GM12865 (cell line): ENCODE measurements at regions not wholly inside any gene's neighbourhood (a gene's known extent, or its start where the extent isn't known, plus 50 kb on each side); places are given as distances from the start of the nearest gene placed in this dataset.
A peak's percentile ranks its signal among the peaks of the same experiment; 100 is the strongest.
"Not testable (repeated sequence)": the region's sequence is repeated elsewhere in the genome, so short reads cannot be mapped to it uniquely, and the experiment has no call there.

Experiments
- DNase-seq: peaks from one replicate; pipeline ENCODE4 v3.0.0; 2010; ENCODE audit warnings: low read depth
- H3K4me3 ChIP-seq: 2 replicates; pipeline ENCODE4 v1.5.1; 2011; ENCODE audit warnings: mild to moderate bottlenecking, low read depth, low read length, control low read depth
- TF ChIP-seq, protein P1 (sequence below): IDR thresholded peaks from 2 replicates; pipeline ENCODE4 v1.5.1; 2011; ENCODE audit warnings: low read length, control low read depth, low read depth, inconsistent platforms; ENCODE audit not compliant: insufficient read depth; ENCODE audit errors: missing control alignments

DNA sequence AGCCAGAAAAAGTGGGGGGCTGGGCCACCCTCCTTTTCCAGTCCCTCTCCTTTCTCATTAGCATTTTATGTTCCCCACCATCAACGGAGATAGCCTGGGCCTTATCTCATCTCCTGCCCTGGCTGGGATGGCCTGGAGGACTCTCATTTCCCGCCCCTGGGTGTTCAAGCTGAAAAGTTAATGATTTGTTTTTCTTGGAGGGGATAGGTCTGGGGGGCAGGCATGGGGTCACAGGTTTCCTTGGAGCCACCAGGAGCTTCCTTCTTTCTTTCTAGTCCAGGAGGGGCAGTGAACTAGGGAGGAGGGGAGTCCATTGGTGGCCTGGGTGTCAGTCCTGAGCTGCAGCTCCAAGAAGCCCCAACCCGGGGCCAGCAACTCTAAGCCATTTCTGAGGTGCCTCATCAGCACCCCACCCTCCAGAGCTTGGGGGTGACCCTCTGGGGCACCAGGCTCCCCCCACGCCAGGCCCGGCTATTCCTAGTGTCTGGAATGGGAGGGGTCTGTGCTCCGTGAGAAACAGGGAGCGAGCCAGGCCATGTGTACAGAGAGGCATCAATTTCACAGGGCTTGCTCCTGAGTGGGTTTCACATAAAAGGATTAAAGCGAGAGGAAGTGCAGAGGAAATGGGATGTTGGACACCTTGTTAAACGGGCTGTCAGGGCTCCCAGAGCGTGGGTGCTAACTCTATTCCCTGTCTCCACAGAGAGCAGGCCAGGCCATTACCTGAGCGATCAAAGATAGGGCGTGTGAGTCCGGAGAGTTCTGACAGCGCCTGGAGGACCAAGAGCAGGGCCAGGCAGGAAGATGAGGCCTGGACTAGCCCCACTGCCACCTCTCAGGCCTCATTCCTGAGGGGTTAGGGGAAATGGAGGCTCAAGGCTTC lies 90.6 kb upstream of the LHX1 start:
- TF ChIP-seq, protein P1, sequence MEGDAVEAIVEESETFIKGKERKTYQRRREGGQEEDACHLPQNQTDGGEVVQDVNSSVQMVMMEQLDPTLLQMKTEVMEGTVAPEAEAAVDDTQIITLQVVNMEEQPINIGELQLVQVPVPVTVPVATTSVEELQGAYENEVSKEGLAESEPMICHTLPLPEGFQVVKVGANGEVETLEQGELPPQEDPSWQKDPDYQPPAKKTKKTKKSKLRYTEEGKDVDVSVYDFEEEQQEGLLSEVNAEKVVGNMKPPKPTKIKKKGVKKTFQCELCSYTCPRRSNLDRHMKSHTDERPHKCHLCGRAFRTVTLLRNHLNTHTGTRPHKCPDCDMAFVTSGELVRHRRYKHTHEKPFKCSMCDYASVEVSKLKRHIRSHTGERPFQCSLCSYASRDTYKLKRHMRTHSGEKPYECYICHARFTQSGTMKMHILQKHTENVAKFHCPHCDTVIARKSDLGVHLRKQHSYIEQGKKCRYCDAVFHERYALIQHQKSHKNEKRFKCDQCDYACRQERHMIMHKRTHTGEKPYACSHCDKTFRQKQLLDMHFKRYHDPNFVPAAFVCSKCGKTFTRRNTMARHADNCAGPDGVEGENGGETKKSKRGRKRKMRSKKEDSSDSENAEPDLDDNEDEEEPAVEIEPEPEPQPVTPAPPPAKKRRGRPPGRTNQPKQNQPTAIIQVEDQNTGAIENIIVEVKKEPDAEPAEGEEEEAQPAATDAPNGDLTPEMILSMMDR, result no peak
- no peak for DNase-seq
- H3K4me3 ChIP-seq, result no peak overlapping the region

DNA sequence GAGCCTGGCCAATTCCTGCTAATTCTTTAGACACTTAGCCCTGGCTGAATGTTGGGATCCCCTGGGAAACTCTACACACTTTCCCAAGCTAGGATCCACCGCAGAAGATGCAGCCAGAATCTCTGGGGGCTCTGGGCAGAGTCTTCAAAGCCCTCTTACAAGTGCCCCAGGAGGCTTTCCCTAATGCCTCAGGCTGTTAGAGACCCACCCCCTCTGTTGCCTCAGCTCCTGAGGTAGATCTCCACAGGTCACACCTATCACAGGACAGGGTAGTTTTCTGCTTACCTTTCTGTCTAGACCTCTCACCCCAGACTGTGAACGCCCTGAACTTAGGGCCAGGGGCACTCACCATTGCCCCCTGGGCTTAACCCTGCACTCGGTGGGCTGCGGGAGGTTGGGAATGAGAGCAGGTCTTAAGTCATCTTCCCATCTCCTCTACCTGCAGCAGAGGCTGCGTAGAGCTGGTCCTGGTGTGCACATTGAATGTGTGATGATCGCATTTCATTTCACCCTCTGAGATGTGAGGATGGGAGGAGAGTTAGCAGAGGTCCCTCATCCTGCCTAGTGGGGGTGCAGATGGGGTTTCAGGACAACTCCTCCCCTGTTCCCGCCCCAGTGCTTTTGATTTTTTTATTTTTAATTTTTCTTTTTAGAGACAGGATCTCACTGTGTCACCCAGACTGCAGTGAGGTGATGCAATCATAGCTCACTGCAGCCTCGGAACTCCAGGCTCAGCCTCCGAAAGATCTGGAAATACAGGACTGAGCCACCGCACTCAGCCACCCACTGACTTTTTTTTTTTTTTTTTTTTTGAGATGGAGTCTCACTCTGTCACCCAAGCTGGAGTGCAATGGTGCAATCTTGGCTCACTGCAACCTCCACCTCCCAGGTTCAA lies 89.0 kb upstream of the LHX1 start:
- H3K4me3 ChIP-seq, result no peak overlapping the region
- TF ChIP-seq, protein P1, result no peak
- DNase-seq, result no peak

DNA sequence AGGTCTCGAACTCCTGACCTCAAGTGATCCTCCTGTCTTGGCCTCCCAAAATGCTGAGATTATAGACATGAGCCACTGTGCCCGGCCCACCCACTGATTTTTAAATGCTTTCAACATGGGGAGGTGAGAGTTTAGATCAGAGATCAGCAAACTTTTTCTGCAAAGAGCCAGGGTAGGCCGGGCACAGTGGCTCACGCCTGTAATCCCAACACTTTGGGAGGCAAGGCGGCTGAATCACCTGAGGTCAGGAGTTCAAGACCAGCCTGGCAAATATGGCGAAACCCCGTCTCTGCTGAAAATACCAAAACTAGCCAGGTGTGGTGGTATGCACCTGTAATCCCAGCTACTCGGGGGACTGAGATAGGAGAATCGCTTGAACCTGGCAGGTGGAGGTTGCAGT lies 88.3 kb upstream of the LHX1 start:
- not testable (repeated sequence) for H3K4me3 ChIP-seq, DNase-seq

DNA sequence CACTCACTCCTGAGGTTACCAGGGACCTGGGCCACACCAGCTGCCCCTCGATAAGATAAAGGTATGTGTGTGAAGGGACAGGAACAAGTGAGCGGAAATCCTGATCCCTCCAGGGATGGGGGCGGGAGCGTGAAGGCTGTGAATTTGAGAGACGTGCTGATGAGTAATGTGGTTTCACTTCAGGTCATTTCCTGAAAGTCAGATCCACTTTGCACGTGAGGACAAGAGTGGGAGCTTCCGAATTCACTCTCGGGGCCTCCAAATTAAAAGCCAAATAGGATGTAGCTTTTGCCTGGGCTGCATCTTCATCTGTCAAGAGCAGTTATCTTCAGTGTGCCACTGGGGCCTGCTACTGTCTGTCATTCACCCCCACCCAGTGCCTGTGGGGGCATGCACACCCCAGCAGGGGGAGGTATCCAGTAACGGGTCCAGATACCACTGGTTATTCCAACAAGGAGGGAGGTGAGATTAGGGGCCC lies 87.4 kb upstream of the LHX1 start:
- DNase-seq, result peak; percentile 82
- TF ChIP-seq, protein P1, result peak; percentile 5
- no peak overlapping the region for H3K4me3 ChIP-seq

DNA sequence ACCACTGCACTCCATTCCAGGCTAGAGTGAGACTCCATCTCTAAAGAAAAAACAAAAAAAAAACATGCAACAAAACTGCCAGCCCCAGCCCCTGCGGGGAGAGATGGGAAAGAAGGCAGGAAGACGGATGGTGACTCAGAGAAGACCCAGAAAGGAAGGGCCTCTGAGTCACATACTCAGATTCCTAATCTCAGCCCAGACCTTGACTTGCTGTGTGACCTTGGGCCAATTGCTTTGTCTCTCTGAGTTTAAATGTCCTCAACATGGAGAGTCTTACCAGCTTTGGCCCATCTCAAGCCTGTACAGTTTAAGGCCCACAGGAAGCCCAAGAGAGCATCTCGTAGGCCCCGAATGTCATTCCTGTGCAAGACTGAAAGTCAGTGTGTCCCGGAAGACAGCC lies 86.5 kb upstream of the LHX1 start:
- DNase-seq, result peak; percentile 15
- TF ChIP-seq, protein P1, result no peak
- no peak overlapping the region for H3K4me3 ChIP-seq

DNA sequence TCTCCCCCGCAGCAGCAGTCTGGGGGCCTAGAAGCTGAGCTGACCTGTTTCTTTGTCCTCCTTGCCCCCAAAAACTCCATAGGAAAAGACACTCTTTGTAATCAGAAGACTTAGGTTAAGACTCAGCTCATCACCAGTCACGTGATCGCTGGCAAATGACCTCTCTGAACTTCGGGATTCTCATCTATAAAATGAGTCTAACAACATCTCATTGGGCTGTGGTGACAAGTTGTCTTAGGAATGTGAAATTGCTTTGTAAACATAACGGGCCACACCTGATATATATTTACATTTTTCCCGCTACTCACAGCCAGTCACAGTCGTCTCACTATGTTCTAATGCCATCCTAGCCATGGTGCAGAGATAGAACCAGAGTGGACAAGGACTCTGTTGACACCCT lies 86.0 kb upstream of the LHX1 start:
- no peak for DNase-seq
- H3K4me3 ChIP-seq, result no peak overlapping the region
- TF ChIP-seq, protein P1, result no peak

DNA sequence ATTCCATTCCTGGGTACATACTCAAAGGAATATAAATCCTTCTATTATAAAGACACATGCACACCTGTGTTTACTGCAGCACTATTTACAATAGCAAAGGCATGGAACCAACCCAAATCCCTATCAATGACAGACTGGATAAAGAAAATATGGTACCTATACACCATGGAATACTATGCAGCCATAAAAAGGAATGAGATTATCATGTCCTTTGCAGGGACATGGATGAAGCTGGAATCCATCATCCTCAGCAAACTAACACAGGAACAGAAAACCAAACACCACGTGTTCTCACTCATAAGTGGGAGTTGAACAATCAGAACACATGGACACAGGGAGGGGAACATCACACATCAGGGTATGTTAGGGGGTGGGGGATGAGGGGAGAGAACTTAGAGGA lies 84.8 kb upstream of the LHX1 start:
- DNase-seq, H3K4me3 ChIP-seq: not testable (repeated sequence)

DNA sequence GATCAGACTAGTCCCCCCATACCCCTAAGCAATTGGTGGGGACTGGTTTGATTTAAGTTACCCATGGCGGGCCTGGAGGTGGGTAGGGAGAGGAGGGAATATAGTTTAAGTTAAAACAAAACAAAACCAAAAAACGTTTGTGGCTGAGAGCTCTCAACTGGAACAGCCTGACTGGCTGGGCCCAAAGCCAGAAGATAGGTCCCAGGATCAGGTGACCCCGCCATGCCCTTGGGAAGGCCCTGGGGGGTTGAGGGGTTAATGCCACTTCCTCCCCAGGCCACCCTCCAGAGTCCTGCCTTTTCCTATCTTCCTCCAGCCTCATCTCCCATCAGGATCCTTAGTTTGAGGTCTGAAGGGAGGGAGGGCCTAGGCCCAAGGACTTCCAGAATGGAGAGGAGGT lies 82.3 kb upstream of the LHX1 start:
- H3K4me3 ChIP-seq, result no peak overlapping the region
- DNase-seq, result peak; percentile 40
- TF ChIP-seq, protein P1, result no peak
